ENCODE measurements at regions not wholly inside any gene's neighbourhood (a gene's known extent, or its start where the extent isn't known, plus 50 kb on each side); places are given as distances from the start of the nearest gene placed in this dataset.

GRCh38 chr9:82681809-82682208 is 381.1 kb downstream of the RASEF start:
- Histone ChIP-seq H3K4me1 (ENCODE audit: insufficient read depth, low read length) (no peaks in the 10 kb centered on the region), H3K9ac (ENCODE audit: low read depth, low read length) (no peak overlapping the region), H3K27ac (ENCODE audit: low read length) (no peak overlapping the region), H3K27me3 (ENCODE audit: insufficient read depth, low read length, poor library complexity) (no peaks in the 10 kb centered on the region), H4K20me1 (ENCODE audit: insufficient read depth, low read length) (no peaks in the 10 kb centered on the region), H3K4me3 (ENCODE audit: low read depth in 1 of 2, low read length in 2 of 2) (no peak overlapping the region), H3K79me2 (ENCODE audit: insufficient read depth, low read length) (no peaks in the 10 kb centered on the region), H3K9me3 (ENCODE audit: insufficient read depth, low read length, severe bottlenecking) (no peaks in the 10 kb centered on the region), H3K36me3 (ENCODE audit: insufficient read depth, low read length) (no peaks in the 10 kb centered on the region), H2AFZ (ENCODE audit: low read depth, low read length) (no peak overlapping the region), H3K4me2 (ENCODE audit: insufficient read depth, low read length) (no peak overlapping the region)
- TF ChIP-seq CTCF (IDR thresholded peaks at IDR 0.05; ENCODE audit: borderline replicate concordance, extremely low read depth, low read length, poor library complexity, severe bottlenecking): no peak
- TF ChIP-seq EZH2 (IDR thresholded peaks at IDR 0.05; ENCODE audit: borderline replicate concordance, low read depth, low read length, severe bottlenecking): no peak
- ATAC-seq (ENCODE audit: insufficient read depth, low read depth): no peak
- DNase-seq: no peak

- TF ChIP-seq EZH2 (IDR thresholded peaks at IDR 0.05; ENCODE audit: borderline replicate concordance, low read depth, low read length, severe bottlenecking): no peak
- no peak for TF ChIP-seq CTCF (IDR thresholded peaks at IDR 0.05; ENCODE audit: borderline replicate concordance, extremely low read depth, low read length, poor library complexity, severe bottlenecking)
- Histone ChIP-seq H4K20me1 (ENCODE audit: insufficient read depth, low read length) (no peaks in the 10 kb centered on the region), H3K27ac (ENCODE audit: low read length) (no peak overlapping the region), H3K9me3 (ENCODE audit: insufficient read depth, low read length, severe bottlenecking) (no peaks in the 10 kb centered on the region), H2AFZ (ENCODE audit: low read depth, low read length) (no peak overlapping the region), H3K36me3 (ENCODE audit: insufficient read depth, low read length) (no peaks in the 10 kb centered on the region), H3K4me3 (ENCODE audit: low read depth in 1 of 2, low read length in 2 of 2) (no peak overlapping the region), H3K79me2 (ENCODE audit: insufficient read depth, low read length) (no peaks in the 10 kb centered on the region), H3K4me2 (ENCODE audit: insufficient read depth, low read length) (no peak overlapping the region), H3K27me3 (ENCODE audit: insufficient read depth, low read length, poor library complexity) (no peaks in the 10 kb centered on the region), H3K4me1 (ENCODE audit: insufficient read depth, low read length) (no peaks in the 10 kb centered on the region), H3K9ac (ENCODE audit: low read depth, low read length) (no peak overlapping the region)
- ATAC-seq (ENCODE audit: insufficient read depth, low read depth): no peak
- no peak for DNase-seq
Observed at GRCh38 chr9:82682431-82682830, 380.5 kb downstream of the RASEF start.

- ATAC-seq (ENCODE audit: insufficient read depth, low read depth) (no peak), DNase-seq (no peak)
- Histone ChIP-seq H3K36me3 (ENCODE audit: insufficient read depth, low read length) (no peaks in the 10 kb centered on the region), H3K27me3 (ENCODE audit: insufficient read depth, low read length, poor library complexity) (no peaks in the 10 kb centered on the region), H3K27ac (ENCODE audit: low read length) (no peak overlapping the region), H3K9me3 (ENCODE audit: insufficient read depth, low read length, severe bottlenecking) (no peaks in the 10 kb centered on the region), H3K4me3 (ENCODE audit: low read depth in 1 of 2, low read length in 2 of 2) (no peak overlapping the region), H3K4me1 (ENCODE audit: insufficient read depth, low read length) (no peaks in the 10 kb centered on the region), H2AFZ (ENCODE audit: low read depth, low read length) (no peak overlapping the region), H4K20me1 (ENCODE audit: insufficient read depth, low read length) (no peaks in the 10 kb centered on the region), H3K4me2 (ENCODE audit: insufficient read depth, low read length) (no peak overlapping the region), H3K9ac (ENCODE audit: low read depth, low read length) (no peak overlapping the region), H3K79me2 (ENCODE audit: insufficient read depth, low read length) (no peaks in the 10 kb centered on the region)
- TF ChIP-seq EZH2 (IDR thresholded peaks at IDR 0.05; ENCODE audit: borderline replicate concordance, low read depth, low read length, severe bottlenecking): no peak
- TF ChIP-seq CTCF (IDR thresholded peaks at IDR 0.05; ENCODE audit: borderline replicate concordance, extremely low read depth, low read length, poor library complexity, severe bottlenecking): no peak
Observed at GRCh38 chr9:82695704-82696103, 367.2 kb downstream of the RASEF start.

GRCh38 chr9:82706786-82707185 is 356.2 kb downstream of the RASEF start:
- Histone ChIP-seq H3K79me2 (ENCODE audit: insufficient read depth, low read length) (no peaks in the 10 kb centered on the region), H3K4me2 (ENCODE audit: insufficient read depth, low read length) (no peak overlapping the region), H3K27me3 (ENCODE audit: insufficient read depth, low read length, poor library complexity) (no peaks in the 10 kb centered on the region), H3K4me1 (ENCODE audit: insufficient read depth, low read length) (no peaks in the 10 kb centered on the region), H4K20me1 (ENCODE audit: insufficient read depth, low read length) (no peaks in the 10 kb centered on the region), H3K36me3 (ENCODE audit: insufficient read depth, low read length) (no peaks in the 10 kb centered on the region), H3K4me3 (ENCODE audit: low read depth in 1 of 2, low read length in 2 of 2) (no peak overlapping the region), H3K27ac (ENCODE audit: low read length) (no peak overlapping the region), H3K9ac (ENCODE audit: low read depth, low read length) (no peak overlapping the region), H2AFZ (ENCODE audit: low read depth, low read length) (no peak overlapping the region), H3K9me3 (ENCODE audit: insufficient read depth, low read length, severe bottlenecking) (no peaks in the 10 kb centered on the region)
- no peak for TF ChIP-seq EZH2 (IDR thresholded peaks at IDR 0.05; ENCODE audit: borderline replicate concordance, low read depth, low read length, severe bottlenecking)
- TF ChIP-seq CTCF (IDR thresholded peaks at IDR 0.05; ENCODE audit: borderline replicate concordance, extremely low read depth, low read length, poor library complexity, severe bottlenecking): no peak
- ATAC-seq (ENCODE audit: insufficient read depth, low read depth) (no peak), DNase-seq (no peak)
